Fibroblast of peridontal ligament (primary cell): ENCODE measurements at regions not wholly inside any gene's neighbourhood (a gene's known extent, or its start where the extent isn't known, plus 50 kb on each side); places are given as distances from the start of the nearest gene placed in this dataset.

ENCODE experiments used
- DNase-seq: peaks from one replicate; pipeline ENCODE4 v3.0.0-alpha.2; 2010; ENCODE audit errors: extremely low read depth

DNA sequence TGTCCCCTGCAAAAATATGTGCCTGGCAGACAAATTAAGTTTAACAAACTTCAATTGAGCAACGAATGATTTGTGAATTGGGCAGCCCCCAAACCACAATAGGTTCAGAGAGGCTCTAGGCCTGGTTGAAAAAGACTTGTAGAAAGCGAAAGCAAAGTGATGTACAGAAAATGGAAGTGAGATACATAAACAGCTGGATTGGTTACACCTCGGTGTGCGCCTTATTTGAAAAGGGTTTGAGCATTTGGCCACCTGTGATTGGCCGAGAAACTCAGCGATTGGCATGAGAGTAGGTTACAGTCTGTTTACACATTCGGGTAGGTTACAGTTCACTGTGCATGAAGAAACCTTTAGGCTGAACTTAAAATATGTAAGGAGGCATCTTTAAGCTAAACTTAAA is 136.9 kb downstream of the CD83 start:
- no peak for DNase-seq

DNA sequence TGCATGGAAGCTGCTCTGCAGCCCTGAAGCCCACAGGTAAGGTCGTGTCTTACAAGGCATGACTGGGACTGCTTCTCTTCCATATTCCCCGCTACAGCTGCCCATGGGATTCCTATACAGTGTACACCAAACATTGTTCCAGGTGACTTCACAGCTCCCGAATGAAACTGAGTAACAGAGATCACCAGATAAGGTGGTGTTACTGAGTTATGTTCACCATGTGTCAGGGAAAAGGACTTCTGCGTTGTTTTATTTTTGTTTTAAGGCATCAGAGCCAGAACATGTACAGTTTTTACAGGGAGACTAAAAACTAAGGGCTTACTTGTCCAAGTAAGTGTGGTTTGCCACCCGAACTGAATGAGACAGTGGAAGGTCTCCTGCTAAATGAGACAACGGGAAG is 138.3 kb downstream of the CD83 start:
- no peak for DNase-seq

GRCh38 chr6:14258117-14258516 is 140.5 kb downstream of the CD83 start:
- DNase-seq, result no peak

DNA sequence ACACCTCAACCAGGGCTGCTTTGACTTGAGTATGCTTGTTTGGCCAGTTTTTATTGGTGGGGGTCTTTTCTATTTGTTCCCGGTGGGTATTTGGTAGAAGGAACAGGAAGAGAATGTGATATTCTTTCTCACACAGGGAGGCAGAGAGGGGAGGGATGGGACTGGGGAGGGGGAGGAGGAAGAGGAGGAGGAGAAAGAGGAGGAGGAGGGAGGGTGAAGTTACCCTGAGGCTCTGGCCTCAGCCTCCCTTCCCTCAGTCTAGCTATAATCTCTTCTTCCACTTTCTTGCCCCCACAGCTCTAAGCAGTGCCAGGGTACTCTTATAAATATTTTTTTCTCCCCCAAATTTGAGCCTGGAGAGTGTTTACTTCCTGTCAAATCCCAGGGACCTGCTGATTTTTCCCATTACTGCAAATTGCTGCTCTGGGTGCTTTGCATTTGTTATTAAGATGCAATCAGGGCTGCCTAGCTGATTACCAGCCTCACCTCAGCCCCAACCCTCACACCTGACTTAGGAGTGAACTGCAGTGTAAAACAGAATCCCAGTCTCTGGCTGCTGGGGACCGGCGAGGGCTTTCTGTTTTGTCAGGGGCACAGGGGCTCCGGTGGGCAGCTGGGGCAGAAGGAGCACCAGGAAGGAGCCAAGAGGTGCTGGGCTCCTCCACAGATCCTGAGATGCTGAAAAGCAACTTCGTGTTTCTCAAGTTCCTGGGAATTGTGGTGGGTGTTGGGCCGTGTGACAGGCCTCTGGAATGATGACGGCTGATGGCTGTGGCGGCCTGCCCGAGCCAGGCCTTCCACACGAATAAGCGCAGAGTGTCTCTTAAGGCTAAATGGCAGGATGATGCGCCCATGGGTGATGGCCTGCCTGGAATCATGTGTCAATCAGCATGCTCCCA is 141.4 kb downstream of the CD83 start:
- no peak for DNase-seq

- DNase-seq, result no peak
Measured at GRCh38 chr6:14259594-14260152, 142.1 kb downstream of the CD83 start.

DNA sequence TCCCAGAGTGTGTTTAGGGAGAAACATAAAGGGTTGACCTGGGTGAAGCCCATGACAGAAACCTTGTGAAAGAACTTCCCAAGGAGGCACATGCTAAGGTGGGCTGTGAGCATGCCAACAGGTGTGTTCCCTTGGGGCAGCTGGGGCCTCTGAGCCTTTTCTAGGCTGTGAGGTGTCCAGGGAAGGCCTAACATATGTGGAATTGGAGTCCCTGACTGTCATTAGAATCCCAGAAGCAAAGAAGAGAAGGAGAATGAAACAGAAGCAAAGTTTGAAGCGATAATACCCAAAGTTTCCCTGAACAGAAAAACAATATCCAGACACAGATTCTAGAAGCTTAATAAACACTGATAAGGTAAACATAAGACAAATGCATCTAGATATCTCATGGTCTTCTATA is 143.3 kb downstream of the CD83 start:
- DNase-seq, result no peak

GRCh38 chr6:14263881-14264424 is 146.4 kb downstream of the CD83 start:
- DNase-seq, result no peak

GRCh38 chr6:14265049-14266021 is 147.8 kb downstream of the CD83 start:
- DNase-seq, result no peak

- no peak for DNase-seq
Measured at GRCh38 chr6:14266266-14266665, 148.7 kb downstream of the CD83 start.

GRCh38 chr6:14267885-14268660 is 150.5 kb downstream of the CD83 start:
- no peak for DNase-seq

DNA sequence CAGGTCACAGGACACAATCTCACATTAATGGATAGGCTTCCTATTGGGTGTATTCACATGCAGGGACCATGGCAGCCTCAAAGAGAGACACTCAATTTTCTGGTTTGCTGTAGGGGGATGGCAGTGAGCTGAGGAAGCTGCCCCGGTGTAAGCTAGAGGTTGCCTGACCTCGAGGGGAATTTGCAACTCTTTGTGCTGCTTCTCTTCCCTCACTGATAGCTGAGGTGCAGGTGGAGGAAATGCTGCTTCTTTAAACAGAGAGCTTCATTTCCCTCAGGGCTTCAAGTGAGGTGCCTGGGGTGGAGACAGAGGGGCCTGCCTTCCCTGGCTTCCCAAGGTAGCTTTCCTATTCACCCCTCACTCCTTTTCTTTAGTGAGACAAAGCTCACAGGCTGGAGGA is 151.9 kb downstream of the CD83 start:
- no peak for DNase-seq

DNA sequence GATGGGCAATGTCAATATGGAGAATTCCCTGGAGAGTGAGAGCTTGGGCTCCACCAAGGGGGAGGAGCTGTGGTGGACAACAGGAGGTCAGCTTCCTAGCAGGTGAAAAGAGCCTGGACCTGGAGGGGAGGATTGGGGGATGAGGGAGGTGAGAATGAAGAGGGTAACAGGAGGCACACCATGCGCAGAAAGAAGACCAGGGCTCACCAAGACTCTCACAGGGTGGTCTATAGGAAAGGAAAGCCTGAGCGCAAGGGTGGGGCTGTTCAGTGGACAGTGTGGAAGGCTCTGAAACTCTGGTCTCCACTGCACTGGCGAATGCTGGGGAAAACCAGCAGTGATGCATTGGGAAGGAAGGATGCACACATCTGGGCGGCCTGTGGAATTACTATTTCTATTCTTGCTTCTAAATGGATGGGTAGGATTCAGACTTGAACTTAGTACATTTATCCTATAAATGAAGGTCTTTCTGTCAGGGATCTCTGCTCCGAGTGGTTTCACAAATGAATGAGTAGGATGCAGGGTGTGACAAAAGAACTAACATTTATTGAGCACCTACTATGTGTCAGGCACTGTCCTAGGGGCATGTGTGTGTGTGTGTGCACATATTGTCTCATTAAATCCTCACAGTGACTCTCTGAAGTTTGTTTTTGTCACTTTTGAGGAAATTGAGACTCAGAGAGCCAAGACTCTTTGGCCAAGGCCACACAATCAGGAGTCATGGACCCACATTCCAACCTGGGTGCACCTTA is 152.7 kb downstream of the CD83 start:
- no peak for DNase-seq

- peak; percentile 69 for DNase-seq
Measured at GRCh38 chr6:14270925-14271788, 153.6 kb downstream of the CD83 start.

GRCh38 chr6:14271789-14272736 is 154.5 kb downstream of the CD83 start:
- peak; percentile 18 for DNase-seq

DNA sequence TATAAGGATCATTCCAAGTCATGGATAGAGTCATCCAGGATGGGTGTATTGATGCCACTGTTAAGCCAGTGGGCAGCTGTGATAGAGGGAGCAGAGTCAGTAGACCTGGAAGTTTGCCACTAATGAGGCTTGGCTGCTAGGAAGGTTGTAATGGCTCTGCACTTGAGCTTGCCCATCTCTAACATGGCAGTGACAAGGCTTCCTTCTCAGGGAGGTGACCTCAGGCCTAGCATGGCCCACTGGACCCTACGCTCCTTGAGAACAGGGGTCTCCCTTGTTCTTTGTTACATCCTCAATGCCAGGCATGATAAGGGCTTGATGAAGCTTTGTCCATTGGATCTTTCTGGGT is 155.1 kb downstream of the CD83 start:
- no peak for DNase-seq

DNA sequence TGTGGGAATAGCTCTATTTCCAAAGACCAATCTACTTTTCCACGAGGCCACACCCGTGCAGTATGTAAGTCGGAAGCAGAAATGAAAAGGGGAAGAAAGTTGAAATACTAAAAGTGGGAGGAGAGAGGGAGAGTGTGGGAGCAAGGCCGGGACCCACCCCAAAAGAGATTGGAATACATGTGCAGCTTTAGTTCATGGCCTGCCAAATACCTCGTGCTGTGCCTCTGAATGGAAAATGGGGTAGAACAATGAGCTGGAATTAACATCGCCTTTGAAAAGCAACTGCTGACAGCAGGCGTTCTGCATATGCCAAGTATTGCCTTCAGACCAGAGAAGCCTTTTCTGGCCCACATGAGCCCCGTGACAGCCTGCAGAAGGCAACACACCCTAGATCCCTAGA is 155.6 kb downstream of the CD83 start:
- no peak for DNase-seq

- DNase-seq, result no peak
Measured at GRCh38 chr6:14274016-14274415, 156.4 kb downstream of the CD83 start.
